ENCODE measurements at regions not wholly inside any gene's neighbourhood (a gene's known extent, or its start where the extent isn't known, plus 50 kb on each side); places are given as distances from the start of the nearest gene placed in this dataset.

DNA sequence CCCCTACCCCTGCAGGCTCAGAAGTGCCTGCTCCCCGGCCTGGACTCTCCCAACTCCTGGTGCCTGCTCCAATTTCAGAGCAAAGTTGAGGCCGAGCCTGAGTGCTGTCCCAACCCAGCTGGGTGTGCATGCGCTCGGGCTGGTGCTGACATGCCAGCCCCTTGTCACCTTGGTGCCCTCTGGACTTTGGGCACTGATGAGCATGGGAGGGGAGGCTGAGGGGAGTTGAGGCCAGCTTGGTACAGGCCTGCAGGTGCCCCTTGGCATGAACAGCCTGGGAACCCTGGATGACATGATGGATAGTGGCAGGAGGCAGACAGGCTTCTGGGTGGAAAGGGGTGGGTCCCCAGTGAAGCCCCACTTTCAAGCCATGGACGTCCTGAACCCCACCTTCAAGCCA, 366.1 kb upstream of the NEGR1 start:
- H3K36me3 ChIP-seq (ENCODE audit: control insufficient read depth, insufficient read depth, low read length): no peaks in the 10 kb centered on the region
- H3K27me3 ChIP-seq (replicated peaks; ENCODE audit: control insufficient read depth, insufficient read depth, low read length): no peaks in the 10 kb centered on the region

DNA sequence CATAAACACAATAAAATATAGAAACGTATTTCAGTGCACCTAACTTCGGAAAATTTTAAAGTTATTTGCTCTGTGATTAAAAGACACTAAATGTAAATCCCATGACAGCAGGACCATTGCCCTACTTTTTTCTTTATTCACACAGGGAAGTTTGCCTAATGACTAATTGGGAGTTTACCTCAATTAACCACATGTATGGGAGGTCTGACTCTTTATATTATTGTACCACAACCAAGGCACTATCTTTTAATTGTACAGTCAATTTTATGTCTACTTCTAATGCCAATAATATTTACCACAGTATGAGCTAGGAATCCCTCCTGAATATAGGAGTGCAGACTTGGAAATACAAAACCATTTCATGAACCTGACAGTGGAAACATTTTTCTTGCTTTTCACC, 360.8 kb upstream of the NEGR1 start:
- no peaks in the 10 kb centered on the region for H3K36me3 ChIP-seq (ENCODE audit: control insufficient read depth, insufficient read depth, low read length)
- H3K4me3 ChIP-seq (replicated peaks; ENCODE audit: low read depth, low read length): no peak overlapping the region
- DNase-seq (ENCODE audit: extremely low read depth, insufficient read length): no peak
- TF ChIP-seq, protein P1, sequence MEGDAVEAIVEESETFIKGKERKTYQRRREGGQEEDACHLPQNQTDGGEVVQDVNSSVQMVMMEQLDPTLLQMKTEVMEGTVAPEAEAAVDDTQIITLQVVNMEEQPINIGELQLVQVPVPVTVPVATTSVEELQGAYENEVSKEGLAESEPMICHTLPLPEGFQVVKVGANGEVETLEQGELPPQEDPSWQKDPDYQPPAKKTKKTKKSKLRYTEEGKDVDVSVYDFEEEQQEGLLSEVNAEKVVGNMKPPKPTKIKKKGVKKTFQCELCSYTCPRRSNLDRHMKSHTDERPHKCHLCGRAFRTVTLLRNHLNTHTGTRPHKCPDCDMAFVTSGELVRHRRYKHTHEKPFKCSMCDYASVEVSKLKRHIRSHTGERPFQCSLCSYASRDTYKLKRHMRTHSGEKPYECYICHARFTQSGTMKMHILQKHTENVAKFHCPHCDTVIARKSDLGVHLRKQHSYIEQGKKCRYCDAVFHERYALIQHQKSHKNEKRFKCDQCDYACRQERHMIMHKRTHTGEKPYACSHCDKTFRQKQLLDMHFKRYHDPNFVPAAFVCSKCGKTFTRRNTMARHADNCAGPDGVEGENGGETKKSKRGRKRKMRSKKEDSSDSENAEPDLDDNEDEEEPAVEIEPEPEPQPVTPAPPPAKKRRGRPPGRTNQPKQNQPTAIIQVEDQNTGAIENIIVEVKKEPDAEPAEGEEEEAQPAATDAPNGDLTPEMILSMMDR (IDR thresholded peaks at IDR 0.05; ENCODE audit: insufficient read depth, low read length, poor library complexity, severe bottlenecking): no peak
- H3K27me3 ChIP-seq (replicated peaks; ENCODE audit: control insufficient read depth, insufficient read depth, low read length): no peaks in the 10 kb centered on the region

More for the DNA sequence above, 366.1 kb upstream of the NEGR1 start:
- DNase-seq (ENCODE audit: extremely low read depth, insufficient read length): no peak
- no peak overlapping the region for H3K4me3 ChIP-seq (replicated peaks; ENCODE audit: low read depth, low read length)
- TF ChIP-seq, protein P1 (IDR thresholded peaks at IDR 0.05; ENCODE audit: insufficient read depth, low read length, poor library complexity, severe bottlenecking): no peak

DNA sequence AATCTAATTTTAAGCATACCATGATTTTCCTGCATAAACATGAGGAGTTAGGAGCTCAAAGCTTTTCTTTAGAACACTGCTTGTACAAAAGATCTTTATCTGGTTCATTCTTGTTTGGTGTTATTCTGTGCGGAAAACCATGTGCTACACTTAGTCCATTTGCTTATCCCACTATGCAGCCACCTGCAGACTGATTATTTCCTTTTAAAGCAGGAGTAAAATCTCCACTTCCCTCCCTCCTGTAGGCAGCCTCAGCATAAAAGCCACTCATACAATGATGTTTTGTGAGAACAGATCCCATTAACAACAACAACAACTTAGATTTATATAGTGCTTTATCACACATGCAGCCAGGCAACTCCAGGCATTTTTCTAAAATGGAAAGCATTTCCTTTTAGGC, 355.3 kb upstream of the NEGR1 start:
- TF ChIP-seq, protein P1 (IDR thresholded peaks at IDR 0.05; ENCODE audit: insufficient read depth, low read length, poor library complexity, severe bottlenecking): no peak
- no peak overlapping the region for H3K4me3 ChIP-seq (replicated peaks; ENCODE audit: low read depth, low read length)
- H3K27me3 ChIP-seq (replicated peaks; ENCODE audit: control insufficient read depth, insufficient read depth, low read length): no peaks in the 10 kb centered on the region
- no peaks in the 10 kb centered on the region for H3K36me3 ChIP-seq (ENCODE audit: control insufficient read depth, insufficient read depth, low read length)
- DNase-seq (ENCODE audit: extremely low read depth, insufficient read length): no peak

DNA sequence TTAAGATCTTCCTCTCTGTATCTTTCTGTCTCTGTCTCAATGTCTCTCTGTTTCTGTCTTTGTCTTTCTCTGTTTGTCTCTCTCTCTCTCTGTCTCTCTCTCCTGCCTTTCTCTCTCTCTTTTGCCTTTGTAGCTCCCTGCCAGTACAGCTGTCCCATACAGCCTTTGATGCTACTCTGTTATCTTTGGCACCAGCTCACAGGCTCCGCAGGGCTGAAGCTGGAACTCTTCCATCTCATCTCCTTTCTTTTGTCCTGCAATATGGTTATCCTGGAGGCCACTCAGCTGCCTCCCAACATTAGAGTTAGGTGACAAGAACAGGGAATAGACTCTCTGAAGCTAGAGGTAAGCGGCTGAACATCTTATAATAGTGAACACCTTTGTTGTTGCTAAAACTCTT, 354.3 kb upstream of the NEGR1 start:
- no peak for DNase-seq (ENCODE audit: extremely low read depth, insufficient read length)
- TF ChIP-seq, protein P1 (IDR thresholded peaks at IDR 0.05; ENCODE audit: insufficient read depth, low read length, poor library complexity, severe bottlenecking): no peak
- no peaks in the 10 kb centered on the region for H3K36me3 ChIP-seq (ENCODE audit: control insufficient read depth, insufficient read depth, low read length)

DNA sequence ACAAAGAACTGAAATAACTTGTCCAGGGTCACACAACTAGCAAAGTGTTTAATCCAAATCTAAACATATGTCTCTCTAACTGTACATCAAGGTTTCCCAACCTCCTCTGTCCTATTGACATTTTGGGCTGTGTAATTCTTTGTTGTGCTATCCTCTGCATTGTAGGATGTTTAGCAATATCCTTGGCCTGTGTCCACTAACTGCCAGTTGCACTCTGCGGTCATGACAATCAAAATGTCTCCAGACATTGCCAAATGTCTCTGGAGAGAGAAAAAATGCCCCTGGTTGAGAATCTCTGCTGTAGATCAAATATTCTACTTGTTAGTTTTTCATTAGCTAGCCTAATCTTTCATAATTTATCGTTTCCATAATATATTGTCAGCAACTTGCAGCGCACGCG, 353.4 kb upstream of the NEGR1 start:
- no peaks in the 10 kb centered on the region for H3K36me3 ChIP-seq (ENCODE audit: control insufficient read depth, insufficient read depth, low read length)
- TF ChIP-seq, protein P1 (IDR thresholded peaks at IDR 0.05; ENCODE audit: insufficient read depth, low read length, poor library complexity, severe bottlenecking): no peak
- H3K4me3 ChIP-seq (replicated peaks; ENCODE audit: low read depth, low read length): no peak overlapping the region
- no peaks in the 10 kb centered on the region for H3K27me3 ChIP-seq (replicated peaks; ENCODE audit: control insufficient read depth, insufficient read depth, low read length)
- DNase-seq (ENCODE audit: extremely low read depth, insufficient read length): no peak

More for the DNA sequence above, 354.3 kb upstream of the NEGR1 start:
- no peak overlapping the region for H3K4me3 ChIP-seq (replicated peaks; ENCODE audit: low read depth, low read length)
- no peaks in the 10 kb centered on the region for H3K27me3 ChIP-seq (replicated peaks; ENCODE audit: control insufficient read depth, insufficient read depth, low read length)

DNA sequence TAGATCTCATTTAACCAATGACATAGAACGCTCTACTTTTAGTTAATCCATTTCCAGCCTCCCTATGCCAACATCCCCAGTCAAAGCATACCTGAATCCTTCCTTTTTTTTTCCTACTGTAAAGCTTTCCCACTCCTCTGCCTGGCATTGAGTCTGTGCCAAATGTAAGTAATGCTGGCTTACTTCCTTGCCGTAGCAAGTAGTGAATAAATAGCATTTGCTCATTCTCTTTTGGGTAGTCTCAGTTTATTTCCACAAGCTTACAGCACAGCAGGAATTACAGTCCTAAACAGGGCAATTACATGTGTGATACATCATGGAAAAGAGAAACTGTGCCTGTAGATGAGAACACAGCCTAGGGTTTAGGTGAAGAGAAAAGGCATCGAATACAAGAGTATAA, 352.6 kb upstream of the NEGR1 start:
- Histone ChIP-seq H3K4me3 (replicated peaks; ENCODE audit: low read depth, low read length) (no peak overlapping the region), H3K36me3 (ENCODE audit: control insufficient read depth, insufficient read depth, low read length) (no peaks in the 10 kb centered on the region), H3K27me3 (replicated peaks; ENCODE audit: control insufficient read depth, insufficient read depth, low read length) (no peaks in the 10 kb centered on the region)
- TF ChIP-seq, protein P1 (IDR thresholded peaks at IDR 0.05; ENCODE audit: insufficient read depth, low read length, poor library complexity, severe bottlenecking): no peak
- no peak for DNase-seq (ENCODE audit: extremely low read depth, insufficient read length)
